ENCODE measurements at regions not wholly inside any gene's neighbourhood (a gene's known extent, or its start where the extent isn't known, plus 50 kb on each side); places are given as distances from the start of the nearest gene placed in this dataset.
"Not testable (repeated sequence)": the region's sequence is repeated elsewhere in the genome, so short reads cannot be mapped to it uniquely, and the experiment has no call there.

- Histone ChIP-seq H3K4me3 (ENCODE audit: low read length) (no peak overlapping the region), H3K9me3 (ENCODE audit: control insufficient read depth, low read depth, low read length) (no peaks in the 10 kb centered on the region), H3K27me3 (ENCODE audit: control insufficient read depth, insufficient read depth, low read length) (no peaks in the 10 kb centered on the region), H3K4me1 (ENCODE audit: control insufficient read depth, low read depth, low read length) (peaks cover 9% of the 10 kb centered on the region), H3K36me3 (ENCODE audit: control insufficient read depth, low read depth, low read length) (no peaks in the 10 kb centered on the region), H3K27ac (ENCODE audit: low read length) (no peak overlapping the region), H3K9ac (ENCODE audit: low read length) (no peak overlapping the region)
Observed at GRCh38 chr5:40432836-40433235, 246.9 kb upstream of the PTGER4 start.

DNA sequence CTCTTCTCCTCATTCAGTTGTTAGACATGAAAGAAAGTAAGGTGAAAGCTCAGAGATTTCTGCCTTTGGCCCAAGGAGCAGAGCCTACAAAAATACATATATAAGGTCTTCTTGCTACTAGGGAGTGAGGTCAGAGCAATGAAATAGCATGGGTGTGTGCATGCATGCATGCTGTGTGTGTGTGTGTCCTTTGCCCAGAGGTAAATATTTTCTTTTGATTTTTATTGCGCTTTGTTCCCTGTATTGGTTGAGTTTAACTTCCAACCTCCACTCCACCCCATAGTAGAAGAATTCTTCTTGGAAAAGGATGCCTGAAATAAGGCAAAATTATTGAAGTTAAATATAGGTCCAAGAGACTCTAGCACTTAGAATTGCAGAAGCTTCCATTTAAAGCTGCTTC, 248.0 kb upstream of the PTGER4 start:
- H3K36me3 ChIP-seq (ENCODE audit: control insufficient read depth, low read depth, low read length): no peaks in the 10 kb centered on the region
- H3K4me1 ChIP-seq (ENCODE audit: control insufficient read depth, low read depth, low read length): peaks cover 9% of the 10 kb centered on the region
- no peak overlapping the region for H3K9ac ChIP-seq (ENCODE audit: low read length)
- H3K27ac ChIP-seq (ENCODE audit: low read length): no peak overlapping the region
- no peaks in the 10 kb centered on the region for H3K27me3 ChIP-seq (ENCODE audit: control insufficient read depth, insufficient read depth, low read length)
- H3K9me3 ChIP-seq (ENCODE audit: control insufficient read depth, low read depth, low read length): no peaks in the 10 kb centered on the region
- H3K4me3 ChIP-seq (ENCODE audit: low read length): no peak overlapping the region

- peaks cover 9% of the 10 kb centered on the region for H3K4me1 ChIP-seq (ENCODE audit: control insufficient read depth, low read depth, low read length)
- no peak overlapping the region for H3K27ac ChIP-seq (ENCODE audit: low read length)
Observed at GRCh38 chr5:40430101-40430710, 249.5 kb upstream of the PTGER4 start.

DNA sequence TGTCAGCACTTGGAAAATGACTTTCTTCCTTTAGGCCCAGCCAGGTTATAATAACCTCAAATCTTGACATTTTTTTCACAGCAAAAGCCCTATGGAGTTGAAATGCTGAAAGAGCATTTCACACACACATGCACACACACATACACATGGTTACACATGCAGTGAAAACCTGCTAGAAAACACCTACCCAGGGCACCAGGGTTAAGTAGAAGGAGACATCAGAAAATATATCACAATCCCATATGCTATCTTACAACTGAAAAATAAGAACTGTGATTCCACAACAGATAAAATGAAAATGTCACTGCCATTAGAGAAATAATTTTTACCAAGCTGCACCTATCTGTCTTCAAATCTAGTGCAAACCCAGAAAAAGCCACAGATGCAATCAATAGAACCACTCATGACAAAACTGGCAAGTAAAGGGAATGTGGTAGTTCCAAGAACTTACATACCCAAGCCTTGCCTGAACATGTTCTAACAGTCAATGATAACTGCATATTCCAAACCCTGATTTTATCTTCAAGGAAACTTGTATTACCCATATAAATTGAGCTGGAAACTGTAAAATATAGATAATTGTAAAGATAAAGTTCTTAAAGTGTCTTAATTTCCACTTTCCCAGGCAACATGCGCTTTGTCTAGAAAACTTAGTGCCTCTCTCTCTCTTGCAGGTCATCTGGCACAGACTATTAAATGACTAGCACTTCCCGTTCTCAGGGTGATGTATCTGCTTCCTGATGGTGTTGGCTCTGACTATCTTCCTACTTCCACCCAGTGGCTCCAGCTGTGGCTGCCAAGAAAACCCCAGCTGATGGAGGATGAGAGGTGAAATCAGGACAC, 250.2 kb upstream of the PTGER4 start:
- Histone ChIP-seq H3K9me3 (ENCODE audit: control insufficient read depth, low read depth, low read length) (peaks cover 1% of the 10 kb centered on the region), H3K4me1 (ENCODE audit: control insufficient read depth, low read depth, low read length) (peaks cover 9% of the 10 kb centered on the region), H3K27ac (ENCODE audit: low read length) (no peak overlapping the region), H3K9ac (ENCODE audit: low read length) (no peak overlapping the region), H3K4me3 (ENCODE audit: low read length) (no peak overlapping the region), H3K27me3 (ENCODE audit: control insufficient read depth, insufficient read depth, low read length) (no peaks in the 10 kb centered on the region), H3K36me3 (ENCODE audit: control insufficient read depth, low read depth, low read length) (no peaks in the 10 kb centered on the region)

More at GRCh38 chr5:40430101-40430710, 249.5 kb upstream of the PTGER4 start:
- Histone ChIP-seq H3K9ac (ENCODE audit: low read length) (no peak overlapping the region), H3K9me3 (ENCODE audit: control insufficient read depth, low read depth, low read length) (no peaks in the 10 kb centered on the region), H3K36me3 (ENCODE audit: control insufficient read depth, low read depth, low read length) (no peaks in the 10 kb centered on the region), H3K4me3 (ENCODE audit: low read length) (no peak overlapping the region), H3K27me3 (ENCODE audit: control insufficient read depth, insufficient read depth, low read length) (no peaks in the 10 kb centered on the region)

- no peak overlapping the region for H3K27ac ChIP-seq (ENCODE audit: low read length)
- H3K27me3 ChIP-seq (ENCODE audit: control insufficient read depth, insufficient read depth, low read length): no peaks in the 10 kb centered on the region
- peaks cover 6% of the 10 kb centered on the region for H3K9me3 ChIP-seq (ENCODE audit: control insufficient read depth, low read depth, low read length)
- H3K4me1 ChIP-seq (ENCODE audit: control insufficient read depth, low read depth, low read length): peaks cover 9% of the 10 kb centered on the region
- H3K9ac ChIP-seq (ENCODE audit: low read length): no peak overlapping the region
- no peak overlapping the region for H3K4me3 ChIP-seq (ENCODE audit: low read length)
- H3K36me3 ChIP-seq (ENCODE audit: control insufficient read depth, low read depth, low read length): no peaks in the 10 kb centered on the region
Observed at GRCh38 chr5:40428815-40429214, 250.9 kb upstream of the PTGER4 start.

DNA sequence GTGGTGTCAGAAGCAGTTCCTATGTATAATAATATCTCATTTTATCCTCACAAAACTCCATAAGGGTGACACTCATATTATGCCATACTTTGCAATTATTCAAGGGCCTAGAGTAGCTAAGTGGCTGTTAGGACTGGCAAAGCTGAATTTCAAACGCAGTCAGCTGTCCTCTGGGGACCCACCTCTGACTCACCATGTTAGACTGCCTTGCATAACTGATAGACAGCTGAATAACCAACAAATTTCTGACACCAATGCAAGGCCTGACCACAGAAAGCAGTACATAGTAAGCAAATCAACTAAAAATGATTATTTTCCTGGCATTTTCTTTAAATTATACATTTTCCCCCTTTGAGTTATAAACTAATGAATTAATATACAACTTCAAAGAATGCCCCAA, 251.6 kb upstream of the PTGER4 start:
- Histone ChIP-seq H3K4me3 (ENCODE audit: low read length) (no peak overlapping the region), H3K27ac (ENCODE audit: low read length) (no peak overlapping the region), H3K27me3 (ENCODE audit: control insufficient read depth, insufficient read depth, low read length) (no peaks in the 10 kb centered on the region), H3K4me1 (ENCODE audit: control insufficient read depth, low read depth, low read length) (peaks cover 8% of the 10 kb centered on the region), H3K9me3 (ENCODE audit: control insufficient read depth, low read depth, low read length) (peaks cover 11% of the 10 kb centered on the region), H3K9ac (ENCODE audit: low read length) (no peak overlapping the region), H3K36me3 (ENCODE audit: control insufficient read depth, low read depth, low read length) (no peaks in the 10 kb centered on the region)

DNA sequence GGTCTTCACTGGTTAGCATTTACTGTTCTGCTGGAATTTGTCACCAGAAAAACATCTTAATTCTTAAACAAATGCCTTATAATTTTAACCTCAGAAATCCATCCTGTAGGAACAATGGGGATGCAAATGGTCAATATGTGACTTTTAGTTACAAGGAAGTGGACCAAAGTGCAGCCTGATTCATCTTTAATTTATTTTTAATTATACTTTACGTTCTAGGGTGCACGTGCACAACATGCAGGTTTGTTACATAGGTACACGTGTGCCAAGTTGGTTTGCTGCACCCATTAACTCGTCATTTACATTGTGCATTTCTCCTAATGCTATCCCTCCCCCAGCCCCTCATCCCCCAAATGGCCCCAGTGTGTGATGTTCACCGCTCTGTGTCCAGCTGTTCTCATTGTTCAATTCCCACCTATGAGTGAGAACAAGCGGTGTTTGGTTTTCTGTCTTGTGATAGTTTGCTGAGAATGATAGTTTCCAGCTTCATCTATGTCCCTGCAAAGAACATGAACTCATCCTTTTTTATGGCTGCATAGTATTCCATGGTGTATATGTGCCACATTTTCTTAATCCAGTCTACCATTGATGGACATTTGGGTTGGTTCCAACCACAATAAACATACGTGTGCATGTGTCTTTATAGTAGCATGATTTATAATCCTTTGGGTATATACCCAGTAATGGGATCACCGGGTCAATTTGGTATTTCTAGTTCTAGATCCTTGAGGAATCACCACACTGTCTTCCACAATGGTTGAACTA, 262.5 kb upstream of the PTGER4 start:
- H3K36me3 ChIP-seq (ENCODE audit: control insufficient read depth, low read depth, low read length); H3K9me3 ChIP-seq (ENCODE audit: control insufficient read depth, low read depth, low read length); H3K4me3 ChIP-seq (ENCODE audit: low read length); H3K4me1 ChIP-seq (ENCODE audit: control insufficient read depth, low read depth, low read length); H3K27me3 ChIP-seq (ENCODE audit: control insufficient read depth, insufficient read depth, low read length); H3K27ac ChIP-seq (ENCODE audit: low read length); H3K9ac ChIP-seq (ENCODE audit: low read length): not testable (repeated sequence)

GRCh38 chr5:40416588-40416987, 263.1 kb upstream of the PTGER4 start:
- Histone ChIP-seq H3K36me3 (ENCODE audit: control insufficient read depth, low read depth, low read length) (no peaks in the 10 kb centered on the region), H3K9me3 (ENCODE audit: control insufficient read depth, low read depth, low read length) (no peaks in the 10 kb centered on the region), H3K4me3 (ENCODE audit: low read length) (no peak overlapping the region), H3K27me3 (ENCODE audit: control insufficient read depth, insufficient read depth, low read length) (no peaks in the 10 kb centered on the region), H3K9ac (ENCODE audit: low read length) (no peak overlapping the region), H3K27ac (ENCODE audit: low read length) (no peak overlapping the region), H3K4me1 (ENCODE audit: control insufficient read depth, low read depth, low read length) (no peaks in the 10 kb centered on the region)

- no peaks in the 10 kb centered on the region for H3K27me3 ChIP-seq (ENCODE audit: control insufficient read depth, insufficient read depth, low read length)
- no peaks in the 10 kb centered on the region for H3K9me3 ChIP-seq (ENCODE audit: control insufficient read depth, low read depth, low read length)
- H3K27ac ChIP-seq (ENCODE audit: low read length): no peak overlapping the region
- H3K4me3 ChIP-seq (ENCODE audit: low read length): no peak overlapping the region
- H3K9ac ChIP-seq (ENCODE audit: low read length): no peak overlapping the region
- no peaks in the 10 kb centered on the region for H3K36me3 ChIP-seq (ENCODE audit: control insufficient read depth, low read depth, low read length)
- H3K4me1 ChIP-seq (ENCODE audit: control insufficient read depth, low read depth, low read length): no peaks in the 10 kb centered on the region
Observed at GRCh38 chr5:40416098-40416497, 263.6 kb upstream of the PTGER4 start.

DNA sequence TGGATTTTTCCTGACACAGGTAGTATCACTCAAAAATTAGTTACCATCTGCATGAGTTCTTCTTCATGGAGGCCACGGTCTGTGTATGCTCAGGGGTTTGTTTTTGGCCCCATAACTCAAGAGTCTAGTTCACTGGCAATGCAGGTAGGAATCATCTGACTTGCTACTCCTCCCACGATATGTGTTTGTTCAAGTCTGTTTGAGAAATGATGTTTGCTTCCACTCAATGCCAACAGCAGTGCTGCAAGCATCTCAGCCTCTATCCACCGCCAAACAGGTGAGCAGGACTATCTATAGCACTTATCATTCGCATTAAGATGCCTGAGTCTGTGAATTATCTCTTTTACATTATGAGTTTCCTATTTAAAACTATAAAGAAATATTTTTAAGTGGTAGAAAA, 264.8 kb upstream of the PTGER4 start:
- no peak overlapping the region for H3K9ac ChIP-seq (ENCODE audit: low read length)
- no peaks in the 10 kb centered on the region for H3K9me3 ChIP-seq (ENCODE audit: control insufficient read depth, low read depth, low read length)
- H3K36me3 ChIP-seq (ENCODE audit: control insufficient read depth, low read depth, low read length): no peaks in the 10 kb centered on the region
- no peaks in the 10 kb centered on the region for H3K27me3 ChIP-seq (ENCODE audit: control insufficient read depth, insufficient read depth, low read length)
- no peaks in the 10 kb centered on the region for H3K4me1 ChIP-seq (ENCODE audit: control insufficient read depth, low read depth, low read length)
- no peak overlapping the region for H3K4me3 ChIP-seq (ENCODE audit: low read length)
- no peak overlapping the region for H3K27ac ChIP-seq (ENCODE audit: low read length)

DNA sequence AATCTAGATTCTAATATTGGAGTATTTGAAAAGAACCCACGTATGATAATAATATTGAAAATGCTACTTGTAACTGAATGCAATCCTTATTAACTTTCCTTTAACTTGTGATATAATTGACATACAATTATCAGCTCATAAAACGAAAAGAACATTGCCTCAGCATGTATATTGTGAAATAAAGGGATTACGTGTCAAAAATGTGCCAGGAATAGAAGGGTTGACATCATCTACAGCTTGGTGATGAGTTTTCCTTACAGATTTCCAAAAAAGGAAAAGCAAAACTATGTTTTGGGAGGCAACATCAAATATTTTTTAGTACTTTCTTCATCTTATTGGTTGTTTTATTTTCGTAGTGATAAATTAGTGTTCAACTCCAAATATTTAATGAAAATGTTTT, 266.0 kb upstream of the PTGER4 start:
- Histone ChIP-seq H3K4me1 (ENCODE audit: control insufficient read depth, low read depth, low read length) (no peaks in the 10 kb centered on the region), H3K27me3 (ENCODE audit: control insufficient read depth, insufficient read depth, low read length) (no peaks in the 10 kb centered on the region), H3K9ac (ENCODE audit: low read length) (no peak overlapping the region), H3K27ac (ENCODE audit: low read length) (no peak overlapping the region), H3K9me3 (ENCODE audit: control insufficient read depth, low read depth, low read length) (no peaks in the 10 kb centered on the region), H3K4me3 (ENCODE audit: low read length) (no peak overlapping the region), H3K36me3 (ENCODE audit: control insufficient read depth, low read depth, low read length) (no peaks in the 10 kb centered on the region)

All from iPS-18a (cell line).